KMS-11 (cell line): ENCODE measurements at regions not wholly inside any gene's neighbourhood (a gene's known extent, or its start where the extent isn't known, plus 50 kb on each side); places are given as distances from the start of the nearest gene placed in this dataset.

Experiments used
- H2AFZ ChIP-seq: fragments of 200-600 bp; sonication (generic); 2 replicates; pipeline ENCODE4 v1.6.1; 2016; ENCODE audit warnings: antibody characterized with exemption, mixed run types, low read depth
- H3K27ac ChIP-seq: fragments of 200-600 bp; sonication (generic); 2 replicates; pipeline ENCODE4 v1.6.1; 2016; ENCODE audit warnings: mild to moderate bottlenecking, mixed run types
- H3K27me3 ChIP-seq: fragments of 200-600 bp; sonication (generic); 2 replicates; pipeline ENCODE4 v1.6.1; 2017; ENCODE audit warnings: mild to moderate bottlenecking, low read depth, mixed run types, moderate library complexity; ENCODE audit not compliant: insufficient read depth
- H3K36me3 ChIP-seq: fragments of 200-600 bp; sonication (generic); 2 replicates; pipeline ENCODE4 v1.6.1; 2017; ENCODE audit warnings: mild to moderate bottlenecking, mixed run types; ENCODE audit not compliant: insufficient read depth
- H3K4me1 ChIP-seq: fragments of 200-600 bp; sonication (generic); 2 replicates; pipeline ENCODE4 v1.6.1; 2016; ENCODE audit warnings: mild to moderate bottlenecking, low read depth, mixed run types; ENCODE audit not compliant: poor library complexity, severe bottlenecking
- H3K4me2 ChIP-seq: fragments of 200-600 bp; sonication (generic); 2 replicates; pipeline ENCODE4 v1.7.0; 2016; ENCODE audit warnings: mild to moderate bottlenecking, mixed run types
- H3K4me3 ChIP-seq: fragments of 200-600 bp; sonication (generic); IDR thresholded peaks from 2 replicates; pipeline ENCODE4 v1.6.1; 2017; ENCODE audit warnings: low read depth, low read length, mixed read lengths; ENCODE audit not compliant: insufficient read depth
- H3K79me2 ChIP-seq: fragments of 200-600 bp; sonication (generic); 2 replicates; pipeline ENCODE4 v1.6.1; 2016; ENCODE audit warnings: low read depth, mixed run types; ENCODE audit not compliant: insufficient read depth
- H3K9ac ChIP-seq: fragments of 200-600 bp; sonication (generic); 2 replicates; pipeline ENCODE4 v1.6.1; 2016; ENCODE audit warnings: mild to moderate bottlenecking, mixed run types
- H4K20me1 ChIP-seq: fragments of 200-600 bp; sonication (generic); 2 replicates; pipeline ENCODE4 v1.6.1; 2016; ENCODE audit warnings: mild to moderate bottlenecking, mixed run types; ENCODE audit not compliant: insufficient read depth
- CTCF ChIP-seq: fragments of 200-600 bp; sonication (generic); conservative IDR thresholded peaks from 2 replicates; pipeline ENCODE4 v1.6.1; 2017; ENCODE audit warnings: low read depth, mild to moderate bottlenecking, antibody characterized with exemption, low read length, moderate library complexity, mixed read lengths

GRCh38 chr15:95017666-95018328, 786.4 kb downstream of the MCTP2 start:
- no peak for TF ChIP-seq CTCF
- Histone ChIP-seq H3K79me2 (no peaks in the 10 kb centered on the region), H4K20me1 (no peaks in the 10 kb centered on the region), H3K27ac (no peak overlapping the region), H3K36me3 (no peaks in the 10 kb centered on the region), H3K27me3 (no peaks in the 10 kb centered on the region), H3K4me3 (no peak overlapping the region), H3K4me1 (peaks cover 5% of the 10 kb centered on the region), H3K4me2 (no peak overlapping the region), H2AFZ (no peak overlapping the region), H3K9ac (no peak overlapping the region)

GRCh38 chr15:95018888-95019545, 787.7 kb downstream of the MCTP2 start:
- H3K4me1 ChIP-seq, result peaks cover 5% of the 10 kb centered on the region
- no peak overlapping the region for H2AFZ ChIP-seq

GRCh38 chr15:95019907-95020306, 788.5 kb downstream of the MCTP2 start:
- H2AFZ ChIP-seq, result no peak overlapping the region
- no peak for TF ChIP-seq CTCF
- no peak overlapping the region for H3K4me3 ChIP-seq
- no peaks in the 10 kb centered on the region for H3K27me3 ChIP-seq
- no peak overlapping the region for H3K9ac ChIP-seq
- peaks cover 8% of the 10 kb centered on the region for H3K4me1 ChIP-seq
- H3K4me2 ChIP-seq, result no peak overlapping the region
- no peaks in the 10 kb centered on the region for H4K20me1 ChIP-seq
- H3K36me3 ChIP-seq, result no peaks in the 10 kb centered on the region
- H3K79me2 ChIP-seq, result no peaks in the 10 kb centered on the region
- no peak overlapping the region for H3K27ac ChIP-seq

More at GRCh38 chr15:95018888-95019545, 787.7 kb downstream of the MCTP2 start:
- Histone ChIP-seq H3K79me2 (no peaks in the 10 kb centered on the region), H3K27ac (no peak overlapping the region), H3K9ac (no peak overlapping the region), H3K4me3 (no peak overlapping the region), H4K20me1 (no peaks in the 10 kb centered on the region), H3K27me3 (no peaks in the 10 kb centered on the region), H3K36me3 (no peaks in the 10 kb centered on the region), H3K4me2 (no peak overlapping the region)
- no peak for TF ChIP-seq CTCF

GRCh38 chr15:95021816-95022215, 790.5 kb downstream of the MCTP2 start:
- Histone ChIP-seq H3K4me1 (peaks cover 14% of the 10 kb centered on the region), H3K4me3 (no peak overlapping the region), H3K27me3 (no peaks in the 10 kb centered on the region), H3K27ac (no peak overlapping the region), H3K79me2 (no peaks in the 10 kb centered on the region), H3K4me2 (no peak overlapping the region), H3K36me3 (no peaks in the 10 kb centered on the region), H3K9ac (no peak overlapping the region), H4K20me1 (no peaks in the 10 kb centered on the region), H2AFZ (no peak overlapping the region)
- no peak for TF ChIP-seq CTCF
